T47D (cell line): ENCODE measurements at regions not wholly inside any gene's neighbourhood (a gene's known extent, or its start where the extent isn't known, plus 50 kb on each side); places are given as distances from the start of the nearest gene placed in this dataset.

Source experiments
- DNase-seq, 2 experiments: peaks; one replicate each; pipeline versions ENCODE4 v3.0.0 to v3.0.0-alpha.2; 2011 to 2012; ENCODE audit warnings: low read depth in 1 of 2, low spot score in 1 of 2
- JUND ChIP-seq: IDR thresholded peaks from 2 replicates; pipeline ENCODE4 v1.6.1; 2012; ENCODE audit warnings: low read depth
- in situ Hi-C: cut with HindIII; loops from 2 replicates; pipeline ENCODE4 v1.10.0; 2016; ENCODE audit warnings: low sequenced_read_pairs, low pct_unique_long_range_greater_than_20kb

- no peak for DNase-seq
- in situ Hi-C loops = no loop called here
- TF ChIP-seq JUND = no peak
These were observed 71.2 kb upstream of the NRIP1 start for GRCh38 chr21:15135867-15136629.

GRCh38 chr21:15138490-15138889 is 73.7 kb upstream of the NRIP1 start:
- DNase-seq = peak in 1 of 2 experiments; percentile 18
- no peak for TF ChIP-seq JUND
- in situ Hi-C loops = no loop called here

DNA sequence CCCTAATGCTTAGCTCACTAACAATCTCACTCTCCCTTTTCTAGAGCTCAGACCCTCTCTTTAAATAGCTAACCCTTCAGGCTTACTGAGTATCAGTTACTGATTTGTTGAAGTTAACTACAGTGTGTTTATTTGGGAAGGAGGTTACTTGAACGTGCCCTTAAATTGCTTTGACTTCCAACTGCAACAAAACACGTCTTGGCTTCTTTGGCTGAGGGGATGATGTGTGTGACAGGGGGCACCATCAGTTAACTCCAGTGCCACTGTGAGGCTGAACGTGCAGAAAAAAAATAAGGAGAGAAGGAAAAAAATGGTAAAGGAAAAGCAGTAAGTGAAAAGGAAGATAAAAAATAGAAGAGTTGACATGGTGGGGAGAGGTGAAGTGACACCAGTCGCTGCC is 75.1 kb upstream of the NRIP1 start:
- no peak for TF ChIP-seq JUND
- DNase-seq = no peak
- in situ Hi-C loops = no loop called here

DNA sequence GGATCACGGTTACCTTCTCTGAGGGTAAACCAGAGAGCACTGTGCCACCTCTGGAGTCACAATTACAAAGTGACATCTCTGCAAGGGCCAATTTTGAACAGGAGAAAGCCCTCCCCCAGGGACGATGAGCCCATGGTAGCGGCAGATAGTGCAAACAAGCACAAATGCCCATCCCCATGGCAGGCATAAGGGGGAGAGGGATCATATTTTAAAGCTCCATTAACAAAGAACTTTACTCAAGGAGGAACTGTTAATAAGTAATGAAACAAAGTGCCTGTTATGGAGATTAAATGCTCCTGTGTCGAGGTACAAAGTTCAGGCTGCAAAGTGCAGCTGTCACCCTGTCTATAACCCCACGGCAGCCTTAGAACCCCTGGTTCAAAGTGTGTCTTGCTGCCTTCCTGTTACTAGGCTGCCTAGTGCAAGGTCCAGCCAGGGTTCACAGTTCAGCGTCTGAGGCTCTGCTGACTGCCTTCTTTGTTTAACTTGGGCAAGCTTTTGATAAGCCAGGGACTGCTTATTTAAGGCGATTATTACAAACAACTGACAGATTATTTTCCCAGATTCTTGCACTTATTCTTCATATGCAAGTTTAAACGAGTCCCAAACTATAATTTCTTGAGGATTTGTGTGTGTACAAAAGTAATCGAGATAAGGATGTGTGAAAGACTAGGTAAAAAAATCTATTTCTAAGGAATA is 75.7 kb upstream of the NRIP1 start:
- in situ Hi-C loops = no loop called here

GRCh38 chr21:15141261-15141970 is 76.6 kb upstream of the NRIP1 start:
- in situ Hi-C loops = no loop called here
- TF ChIP-seq JUND = no peak
- no peak for DNase-seq

More for the DNA sequence above, 75.7 kb upstream of the NRIP1 start:
- DNase-seq = no peak
- TF ChIP-seq JUND = no peak

- DNase-seq = no peak
- no peak for TF ChIP-seq JUND
- in situ Hi-C loops = no loop called here
These were observed 79.2 kb upstream of the NRIP1 start for GRCh38 chr21:15144026-15144425.

GRCh38 chr21:15148437-15148836 is 83.6 kb upstream of the NRIP1 start:
- no peak for TF ChIP-seq JUND
- in situ Hi-C loops = no loop called here
- no peak for DNase-seq

- no peak for DNase-seq
- TF ChIP-seq JUND = no peak
- in situ Hi-C loops = no loop called here
These were observed 84.9 kb upstream of the NRIP1 start for GRCh38 chr21:15149600-15150224.

DNA sequence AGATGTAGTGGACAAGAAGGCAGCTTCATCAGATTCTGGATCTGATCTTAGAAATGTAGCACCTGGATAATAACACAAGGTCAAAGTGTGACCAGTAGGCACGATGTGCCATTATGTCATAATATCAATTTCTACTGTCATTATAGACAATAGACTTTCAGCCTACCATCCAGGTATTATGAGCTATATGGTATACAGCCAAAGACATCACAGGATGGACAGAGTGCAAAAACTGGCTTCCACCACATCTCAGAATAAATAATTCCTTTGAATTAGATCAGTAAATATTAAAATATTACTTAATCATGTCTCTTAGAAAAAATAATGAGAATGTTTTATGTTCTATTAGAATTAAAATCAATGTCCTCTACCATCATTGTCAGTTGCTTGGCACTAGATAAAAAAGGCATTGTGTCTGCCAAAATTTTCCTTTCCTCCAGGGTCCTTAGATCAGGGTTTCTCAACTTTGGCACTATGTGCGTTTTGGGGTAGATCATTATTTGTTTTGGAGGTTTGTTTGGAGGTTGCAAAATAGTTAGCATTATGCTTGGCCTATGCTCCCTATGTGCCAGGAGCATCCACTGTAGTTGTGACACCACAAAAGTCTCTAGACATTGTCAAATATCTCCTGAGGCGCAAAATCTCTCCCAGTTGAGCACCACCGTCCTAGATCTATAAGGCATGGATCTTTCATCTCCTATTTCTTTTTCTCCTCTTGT is 86.7 kb upstream of the NRIP1 start:
- in situ Hi-C loops = no loop called here
- TF ChIP-seq JUND = no peak
- DNase-seq = no peak

- in situ Hi-C loops = no loop called here
- TF ChIP-seq JUND = no peak
- no peak for DNase-seq
These were observed 87.8 kb upstream of the NRIP1 start for GRCh38 chr21:15152591-15152990.

DNA sequence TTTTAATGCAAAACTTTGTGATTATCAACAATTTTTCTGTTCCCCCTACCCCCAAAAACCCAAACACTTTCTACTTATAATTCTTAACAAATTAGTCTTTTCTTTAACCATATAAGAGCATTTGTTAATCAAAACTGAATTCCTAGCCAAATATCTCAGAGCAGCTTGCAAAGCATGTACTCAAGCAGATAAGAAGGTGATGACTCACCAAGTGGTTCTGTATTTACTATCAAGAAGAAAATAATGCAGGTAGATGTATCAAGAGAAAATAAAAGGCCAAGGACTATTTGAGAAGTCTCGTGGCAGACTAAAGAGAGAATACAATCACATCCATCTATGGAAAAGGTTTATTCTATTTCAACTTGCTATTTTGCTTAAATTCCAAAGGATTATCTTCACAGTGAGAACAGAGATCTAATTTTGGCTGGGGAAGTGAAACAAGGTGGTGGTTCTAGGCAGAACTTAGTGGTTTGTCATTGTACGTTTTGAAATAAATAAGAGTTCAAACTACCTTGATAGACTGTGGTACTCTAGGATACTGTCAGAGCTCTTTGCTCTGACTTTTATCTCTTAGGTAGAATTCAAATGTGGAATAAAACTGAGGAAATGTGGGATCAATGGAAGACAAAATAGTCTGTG is 94.7 kb upstream of the NRIP1 start:
- in situ Hi-C loops = no loop called here

GRCh38 chr21:15160136-15160535 is 95.3 kb upstream of the NRIP1 start:
- no peak for DNase-seq
- in situ Hi-C loops = no loop called here
- TF ChIP-seq JUND = no peak

More for the DNA sequence above, 94.7 kb upstream of the NRIP1 start:
- DNase-seq = no peak
- TF ChIP-seq JUND = no peak
